Tibial artery (tissue), 4 donors: ENCODE measurements at regions not wholly inside any gene's neighbourhood (a gene's known extent, or its start where the extent isn't known, plus 50 kb on each side); places are given as distances from the start of the nearest gene placed in this dataset.
"Not testable (repeated sequence)": the region's sequence is repeated elsewhere in the genome, so short reads cannot be mapped to it uniquely, and the experiment has no call there.

Experiments used
- DNase-seq, 2 donors: peaks; one replicate each; pipeline ENCODE4 v3.0.0-alpha.2; 2019
- H3K27ac ChIP-seq, 2 donors: fragments of 200-600 bp; sonication (generic) in 1 of 2; 1 replicate in 1 of 2; 2 replicates in 1 of 2; pipeline ENCODE4 v1.5.1; 2018 to 2019; ENCODE audit warnings: mild to moderate bottlenecking in 1 of 2
- H3K27me3 ChIP-seq, 2 donors: fragments of 200-600 bp; sonication (generic) in 1 of 2; one replicate each; pipeline versions ENCODE4 v1.5.1 to v1.6.0; 2016 to 2019
- H3K36me3 ChIP-seq, 3 donors: fragments of 200-600 bp; sonication (generic) in 2 of 3; one replicate each; pipeline ENCODE4 v1.5.1; 2016 to 2019; ENCODE audit warnings: mild to moderate bottlenecking in 2 of 3
- H3K4me1 ChIP-seq, 4 donors: fragments of 200-600 bp; sonication (generic) in 2 of 4; 1 replicate in 3 of 4; 2 replicates in 1 of 4; pipeline ENCODE4 v1.5.1; 2016 to 2019
- H3K4me3 ChIP-seq, 2 donors: fragments of 200-600 bp; sonication (generic) in 1 of 2; 1 replicate in 1 of 2; 2 replicates in 1 of 2; pipeline ENCODE4 v1.5.1; 2018 to 2019; ENCODE audit warnings: mild to moderate bottlenecking in 2 of 2
- H3K9me3 ChIP-seq, 3 donors: fragments of 200-600 bp; sonication (generic) in 1 of 3; one replicate each; pipeline ENCODE4 v1.5.1; 2016 to 2019
- CTCF ChIP-seq, 2 experiments: fragments of 200-600 bp in 1 of 2; fragments of 450-650 bp in 1 of 2; IDR thresholded peaks; one replicate each; pipeline ENCODE4 v1.5.1; 2017 to 2019; ENCODE audit warnings: antibody characterized with exemption in 2 of 2, mild to moderate bottlenecking in 1 of 2, moderate library complexity in 1 of 2
- intact Hi-C: fragments of 100-400 bp; cut with DNase I; formaldehyde crosslinking; loops from one replicate; pipeline ENCODE4 v1.15.0; 2023; ENCODE audit warnings: low total_unique reads

DNA sequence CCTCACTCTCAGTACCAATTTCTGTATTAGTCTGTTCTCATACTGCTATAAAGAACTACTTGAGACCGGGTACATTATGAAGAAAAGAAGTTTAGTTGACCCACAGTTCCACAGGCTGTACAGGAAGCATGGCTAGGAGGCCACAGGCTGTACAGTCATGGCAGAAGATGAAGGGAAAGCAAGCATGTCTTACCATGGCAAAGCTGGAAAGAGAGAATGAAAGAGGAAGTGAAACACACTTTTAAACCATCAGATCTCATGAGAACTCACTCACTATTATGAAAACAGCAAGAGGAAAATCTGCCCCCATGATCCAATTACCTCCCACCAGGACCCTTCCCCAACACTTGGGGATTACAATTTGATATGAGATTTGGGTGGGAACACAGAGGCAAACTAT is 698.8 kb downstream of the CDH9 start:
- intact Hi-C loops = no loop called here
- Histone ChIP-seq H3K27me3 (no peaks in the 10 kb centered on the region), H3K4me3 (no peak overlapping the region), H3K4me1 (no peaks in the 10 kb centered on the region), H3K36me3 (no peaks in the 10 kb centered on the region), H3K9me3 (no peaks in the 10 kb centered on the region), H3K27ac (no peak overlapping the region)
- no peak for DNase-seq
- TF ChIP-seq CTCF (IDR thresholded peaks at IDR 0.05) = no peak

GRCh38 chr5:26329562-26330189 is 708.7 kb downstream of the CDH9 start:
- intact Hi-C loops = no loop called here
- Histone ChIP-seq H3K27me3 (no peaks in the 10 kb centered on the region), H3K9me3 (no peaks in the 10 kb centered on the region), H3K4me1 (no peaks in the 10 kb centered on the region), H3K27ac (no peak overlapping the region), H3K4me3 (no peak overlapping the region), H3K36me3 (no peaks in the 10 kb centered on the region)
- TF ChIP-seq CTCF (IDR thresholded peaks at IDR 0.05) = peak in 1 of 2 experiments; percentile 20
- no peak for DNase-seq

- intact Hi-C loops = no loop called here
- Histone ChIP-seq H3K4me3 (no peak overlapping the region), H3K4me1 (no peaks in the 10 kb centered on the region), H3K36me3 (no peaks in the 10 kb centered on the region), H3K27me3 (no peaks in the 10 kb centered on the region), H3K9me3 (no peaks in the 10 kb centered on the region), H3K27ac (no peak overlapping the region)
- DNase-seq = no peak
- TF ChIP-seq CTCF (IDR thresholded peaks at IDR 0.05) = no peak
Measured at GRCh38 chr5:26326153-26326759, 712.1 kb downstream of the CDH9 start.

- H3K27me3 ChIP-seq, H3K4me3 ChIP-seq, H3K4me1 ChIP-seq, H3K36me3 ChIP-seq, H3K27ac ChIP-seq, DNase-seq, H3K9me3 ChIP-seq, intact Hi-C loops: not testable (repeated sequence)
Measured at GRCh38 chr5:26325432-26325831, 713.0 kb downstream of the CDH9 start.

GRCh38 chr5:26324273-26324895 is 714.0 kb downstream of the CDH9 start:
- H3K27ac ChIP-seq, H3K36me3 ChIP-seq, H3K27me3 ChIP-seq, H3K4me1 ChIP-seq, DNase-seq, H3K9me3 ChIP-seq, intact Hi-C loops, H3K4me3 ChIP-seq: not testable (repeated sequence)

GRCh38 chr5:26323794-26324193 is 714.6 kb downstream of the CDH9 start:
- H3K4me1 ChIP-seq = no peaks in the 10 kb centered on the region
- H3K36me3 ChIP-seq = no peaks in the 10 kb centered on the region

More at GRCh38 chr5:26323794-26324193, 714.6 kb downstream of the CDH9 start:
- Histone ChIP-seq H3K4me3 (no peak overlapping the region), H3K9me3 (no peaks in the 10 kb centered on the region), H3K27ac (no peak overlapping the region), H3K27me3 (no peaks in the 10 kb centered on the region)
- intact Hi-C loops = no loop called here
- DNase-seq = no peak
- TF ChIP-seq CTCF (IDR thresholded peaks at IDR 0.05) = no peak
